GM19025 (cell line): ENCODE measurements at regions not wholly inside any gene's neighbourhood (a gene's known extent, or its start where the extent isn't known, plus 50 kb on each side); places are given as distances from the start of the nearest gene placed in this dataset.
"Not testable (repeated sequence)": the region's sequence is repeated elsewhere in the genome, so short reads cannot be mapped to it uniquely, and the experiment has no call there.

ENCODE experiments used
- ATAC-seq: cut with Tn5 transposase; IDR thresholded peaks from one replicate; pipeline ENCODE4 v1.9.1; 2021; ENCODE audit warnings: mild to moderate bottlenecking, low read depth, moderate library complexity; ENCODE audit not compliant: unreplicated experiment

DNA sequence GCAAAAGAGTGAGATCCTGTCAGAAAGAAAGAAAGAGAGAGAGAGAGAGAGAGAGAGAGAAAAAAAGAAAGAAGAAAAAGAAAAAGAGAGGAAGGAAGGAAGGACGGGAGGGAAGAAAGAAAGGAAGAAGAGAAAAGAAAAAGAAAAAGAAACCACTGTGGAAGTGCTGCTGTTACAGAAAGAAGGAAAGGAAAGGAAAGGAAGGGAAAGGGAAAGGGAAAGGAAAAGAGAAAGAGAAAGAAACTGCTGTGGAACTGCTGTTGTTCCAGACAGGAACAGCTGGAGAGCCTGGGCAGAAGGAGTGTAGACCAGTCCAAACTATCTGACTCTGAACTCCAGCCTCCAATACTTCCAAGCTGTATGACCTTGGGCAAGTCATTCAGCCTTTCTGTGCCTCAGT is 220.7 kb upstream of the WWC1 start:
- ATAC-seq, result no peak

DNA sequence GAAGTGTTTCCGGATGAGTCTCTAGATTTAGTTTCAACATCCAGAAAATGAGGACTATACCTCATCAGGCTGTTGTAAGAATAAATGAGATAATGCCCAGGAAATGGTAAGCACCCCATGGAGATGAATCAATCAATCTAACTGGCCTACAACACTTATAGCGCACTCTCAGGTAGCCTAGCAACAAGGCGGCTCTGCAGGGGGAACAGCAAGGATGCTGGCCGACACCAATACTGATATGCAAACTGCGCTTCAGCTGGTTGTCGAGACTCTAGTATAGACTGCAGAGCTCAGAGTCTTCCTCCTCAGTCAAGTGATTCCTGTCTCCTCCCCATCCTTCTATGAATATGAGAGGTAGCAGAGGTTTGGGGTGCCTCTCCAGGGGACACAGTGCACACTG is 218.8 kb upstream of the WWC1 start:
- ATAC-seq, result no peak

DNA sequence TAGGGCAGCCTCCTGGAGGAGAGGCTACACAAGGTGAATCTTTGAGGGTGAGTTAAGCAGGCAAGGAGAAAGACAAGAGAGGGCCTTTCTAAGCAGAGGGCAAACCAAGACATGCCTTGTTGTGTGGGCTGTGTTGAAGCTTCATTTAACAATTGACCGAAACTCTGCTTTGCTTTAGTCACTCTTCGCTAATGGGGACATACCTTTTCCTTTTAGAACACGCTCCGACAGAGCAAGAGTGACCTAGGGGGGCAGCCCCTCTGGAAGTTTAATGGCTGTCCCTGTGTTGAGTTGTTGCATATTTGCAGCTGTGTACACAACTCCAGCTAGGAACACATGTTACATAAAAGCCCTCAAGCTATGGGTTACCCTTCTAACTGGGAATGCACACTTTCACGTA is 218.1 kb upstream of the WWC1 start:
- ATAC-seq, result no peak

DNA sequence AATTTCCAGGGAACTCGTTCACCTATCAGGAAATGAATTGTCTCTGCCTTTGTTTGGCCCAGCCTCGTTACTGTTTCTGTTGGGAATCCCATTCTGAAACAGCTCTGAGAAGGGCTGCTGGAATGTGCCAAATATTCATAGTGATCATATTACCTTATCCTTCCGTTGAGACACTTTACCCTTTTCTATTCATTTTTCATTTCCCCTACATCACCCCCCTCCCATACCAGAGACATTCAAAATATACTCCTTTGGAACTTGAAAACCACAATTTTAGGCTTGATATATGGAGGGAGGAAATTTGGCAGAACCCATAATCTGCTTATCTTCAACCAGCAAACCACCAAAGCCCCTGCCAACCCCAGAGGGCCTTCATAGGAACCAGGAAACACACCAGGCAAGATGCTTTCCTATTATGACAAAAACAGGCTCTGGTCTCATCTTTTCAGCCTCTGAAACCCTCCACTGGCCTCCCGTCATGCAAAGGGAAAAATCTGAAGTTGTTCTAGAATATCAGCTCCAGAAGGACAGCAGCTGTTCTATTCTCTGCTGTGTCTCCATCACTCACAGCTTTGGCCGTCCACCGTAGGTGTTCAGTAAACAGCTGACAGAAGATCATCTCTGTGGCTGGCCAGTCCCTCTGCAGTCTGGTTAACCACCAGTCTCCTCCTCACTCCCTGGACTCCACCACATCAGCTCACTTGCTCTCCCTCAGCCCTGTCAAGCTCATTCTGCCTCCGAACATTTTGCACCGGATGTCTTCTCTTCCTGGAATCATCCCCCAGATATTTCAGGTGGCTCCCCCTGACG is 217.2 kb upstream of the WWC1 start:
- ATAC-seq, result no peak

DNA sequence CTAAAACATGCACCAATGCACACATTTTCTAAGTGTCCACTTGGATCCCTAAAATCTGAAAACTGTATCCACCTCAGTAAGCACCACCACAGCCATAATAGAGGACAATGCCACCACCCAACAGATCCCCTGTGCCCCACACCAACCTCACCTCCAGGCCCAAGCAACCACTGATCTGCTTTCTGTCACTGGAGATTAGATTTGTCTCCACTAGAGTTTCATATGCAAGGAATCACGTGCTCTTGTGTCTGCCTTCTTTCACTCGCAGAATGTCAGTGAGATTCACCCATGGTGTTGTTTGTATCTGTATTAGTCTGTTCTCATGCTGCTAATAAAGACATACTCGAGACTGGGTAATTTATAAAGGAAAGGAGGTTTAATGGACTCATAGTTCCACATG is 216.1 kb upstream of the WWC1 start:
- ATAC-seq, result no peak

DNA sequence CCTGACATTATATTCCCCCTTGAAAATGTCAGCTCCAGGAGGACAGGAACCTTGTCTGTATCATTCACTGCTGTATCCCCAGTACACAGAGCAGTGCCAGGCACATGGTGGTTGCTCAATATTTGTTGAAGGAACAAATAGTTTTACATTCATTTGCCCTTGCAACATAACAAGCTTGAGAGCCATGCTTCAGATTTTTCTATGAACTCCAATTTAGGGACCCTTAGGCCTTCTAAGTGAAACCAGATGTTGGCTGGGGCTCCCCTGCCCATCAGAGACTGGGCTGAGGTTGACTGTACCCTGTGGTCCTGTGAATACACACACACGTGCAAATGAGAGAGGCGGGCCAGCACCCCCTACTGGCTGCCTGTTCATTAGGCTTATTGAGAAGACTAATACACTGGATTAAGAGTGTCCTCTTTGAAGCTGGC is 214.9 kb upstream of the WWC1 start:
- no peak for ATAC-seq

DNA sequence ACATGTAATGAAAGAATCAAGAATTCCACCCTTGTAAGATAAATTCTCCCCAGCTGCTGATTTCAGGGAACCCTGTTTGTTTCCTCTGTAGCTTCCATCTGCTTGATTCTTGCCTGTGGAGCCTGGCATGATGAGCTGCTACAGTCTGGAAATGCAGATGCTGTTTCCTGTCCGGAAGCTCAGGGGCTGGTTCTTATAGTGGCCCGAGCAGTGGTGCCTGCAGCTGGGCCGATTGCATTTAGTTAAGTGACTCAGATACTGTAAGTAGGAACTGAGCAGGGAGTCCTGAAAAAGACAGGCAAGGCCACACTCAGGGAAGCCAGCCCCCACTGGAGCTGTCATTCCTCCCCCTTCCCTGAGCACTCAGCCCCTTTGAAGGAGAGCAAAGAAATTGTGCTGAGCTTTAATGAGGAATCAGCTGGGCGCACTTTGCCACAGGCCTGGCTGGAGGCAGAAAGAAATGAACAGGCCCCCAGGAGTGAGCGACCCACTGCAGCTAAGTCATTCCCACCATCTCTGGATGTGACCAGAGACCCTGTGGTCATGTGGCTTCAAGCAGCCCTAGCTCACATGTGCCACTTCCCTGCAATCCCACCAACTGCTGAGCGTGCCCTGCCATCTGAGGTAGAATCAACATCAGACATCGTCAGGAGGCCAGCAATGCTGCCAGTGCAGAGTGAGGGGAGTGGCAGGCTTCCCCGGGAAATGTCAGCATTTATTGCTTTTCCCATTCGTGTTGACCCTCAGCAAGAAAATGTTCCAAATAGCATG is 206.0 kb upstream of the WWC1 start:
- no peak for ATAC-seq

GRCh38 chr5:168086104-168086610 is 205.3 kb upstream of the WWC1 start:
- no peak for ATAC-seq

DNA sequence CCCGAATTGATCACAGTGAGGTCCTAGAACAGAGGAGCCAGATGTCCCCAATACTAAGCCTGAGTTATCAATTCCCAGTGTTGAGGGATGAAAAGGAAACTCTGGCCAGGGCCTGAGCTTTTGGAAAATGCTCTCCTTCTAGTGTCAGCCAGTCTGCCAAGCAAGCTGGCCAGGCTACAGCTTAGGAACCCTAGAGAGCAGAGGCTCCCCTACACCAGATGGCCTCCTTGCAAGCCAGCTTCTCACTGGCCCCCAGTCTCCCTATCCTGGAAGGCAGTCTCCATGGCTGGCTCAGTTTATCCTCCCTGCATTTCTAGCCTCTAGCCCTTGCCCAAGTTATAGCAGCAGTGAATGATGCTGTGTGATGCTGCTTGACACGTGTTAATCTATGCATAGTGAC is 204.7 kb upstream of the WWC1 start:
- no peak for ATAC-seq

DNA sequence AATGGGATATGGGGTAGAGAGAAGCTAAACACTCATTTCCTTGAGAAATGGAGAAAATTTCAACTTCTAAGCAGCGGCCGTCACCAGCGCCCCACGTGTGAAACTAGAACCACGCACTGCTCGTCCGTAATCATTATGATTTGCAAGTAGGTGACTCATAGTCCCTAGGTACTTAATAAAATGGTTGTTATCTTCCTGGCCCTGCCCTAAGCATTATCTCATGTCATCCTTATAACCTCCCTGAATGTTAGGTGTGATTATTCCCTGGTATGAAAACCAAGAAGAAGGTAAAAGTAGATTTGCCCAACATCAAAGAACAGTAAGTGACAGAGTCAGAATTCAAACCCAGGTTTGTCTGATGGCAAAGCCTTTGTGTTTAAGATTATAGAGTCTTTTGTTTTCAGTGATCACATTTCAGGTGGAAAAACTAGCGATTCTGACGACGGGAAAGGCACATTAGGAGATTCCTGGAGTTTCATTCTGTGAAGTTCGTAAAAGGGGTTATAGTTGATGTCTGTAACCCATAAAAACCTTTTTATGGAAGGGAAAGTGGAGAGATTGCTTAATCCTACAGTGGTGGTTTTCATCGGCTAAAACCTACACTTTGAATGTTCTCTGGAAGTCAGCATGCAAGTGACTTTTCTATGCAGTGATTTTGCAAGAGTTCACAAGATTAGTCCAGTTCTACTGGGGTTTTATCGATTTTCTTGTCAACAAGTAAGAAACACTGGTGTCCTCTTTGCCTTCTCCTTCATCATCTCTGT is 202.9 kb upstream of the WWC1 start:
- no peak for ATAC-seq

GRCh38 chr5:168089201-168089887 is 202.1 kb upstream of the WWC1 start:
- ATAC-seq, result no peak

DNA sequence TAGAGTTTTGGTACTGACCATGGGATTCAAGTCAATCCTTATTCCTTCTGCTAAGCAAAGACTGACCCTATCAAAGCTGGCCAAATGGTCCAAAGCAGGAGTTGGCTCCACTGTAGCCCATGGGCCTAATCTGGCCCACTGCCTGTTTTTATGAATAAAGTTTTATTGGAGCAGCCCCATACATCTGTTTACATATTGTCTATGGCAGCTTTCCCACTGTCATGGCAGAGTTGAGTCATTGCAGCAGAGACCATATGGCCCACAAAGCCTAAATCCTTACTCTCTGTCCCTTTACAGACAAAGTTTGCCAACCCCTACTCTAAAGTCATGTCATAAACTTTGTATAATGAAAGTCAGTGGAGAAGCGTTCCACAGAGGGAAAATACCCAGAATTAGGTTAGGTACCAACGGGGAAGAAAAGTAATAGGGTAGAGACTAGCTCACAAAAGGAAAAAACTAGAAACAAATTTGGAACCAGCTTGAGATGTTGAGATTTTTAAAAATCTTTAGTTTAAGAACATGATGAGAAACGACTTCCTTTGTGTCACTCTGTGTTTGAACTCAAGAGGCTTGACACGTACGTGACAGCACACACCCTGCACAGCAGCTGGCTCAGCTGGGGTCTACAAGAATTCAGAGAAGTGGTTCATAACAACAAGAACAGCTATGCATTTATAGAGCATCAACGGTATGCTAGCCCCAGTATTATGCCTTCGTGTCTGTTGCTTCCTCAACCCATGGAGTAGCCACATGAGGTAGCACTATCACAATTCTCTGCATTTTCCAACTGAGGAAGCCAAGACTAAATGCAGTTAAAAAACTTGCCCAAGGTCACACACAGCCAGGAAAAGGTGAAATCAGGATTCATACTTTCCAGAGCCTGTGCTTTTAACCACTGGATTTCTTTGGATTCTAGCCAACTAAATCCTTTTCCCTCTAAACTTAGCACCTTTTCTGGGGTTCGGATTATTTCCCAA is 198.9 kb upstream of the WWC1 start:
- ATAC-seq, result no peak

- no peak for ATAC-seq
Observed at GRCh38 chr5:168093200-168093910, 198.1 kb upstream of the WWC1 start.

DNA sequence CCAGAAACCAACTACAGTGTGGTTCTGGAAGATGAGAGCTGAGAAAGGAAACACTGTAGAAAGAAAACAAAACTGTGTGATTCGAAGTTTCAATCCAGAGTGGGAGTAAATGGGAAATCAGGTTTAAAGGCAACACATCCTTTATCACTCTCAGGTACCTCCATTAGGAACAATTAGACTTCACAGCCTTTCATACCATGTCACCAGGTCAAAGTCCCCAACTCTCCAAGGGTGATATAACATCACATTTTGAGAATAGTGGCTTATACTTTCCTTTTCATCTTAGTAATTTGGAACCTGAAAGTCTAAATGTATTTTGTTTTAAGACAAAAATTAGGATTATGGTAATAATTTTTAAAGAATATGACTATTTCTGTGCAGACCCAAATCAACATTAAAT is 194.9 kb upstream of the WWC1 start:
- no peak for ATAC-seq

GRCh38 chr5:168097876-168098653 is 193.4 kb upstream of the WWC1 start:
- no peak for ATAC-seq

DNA sequence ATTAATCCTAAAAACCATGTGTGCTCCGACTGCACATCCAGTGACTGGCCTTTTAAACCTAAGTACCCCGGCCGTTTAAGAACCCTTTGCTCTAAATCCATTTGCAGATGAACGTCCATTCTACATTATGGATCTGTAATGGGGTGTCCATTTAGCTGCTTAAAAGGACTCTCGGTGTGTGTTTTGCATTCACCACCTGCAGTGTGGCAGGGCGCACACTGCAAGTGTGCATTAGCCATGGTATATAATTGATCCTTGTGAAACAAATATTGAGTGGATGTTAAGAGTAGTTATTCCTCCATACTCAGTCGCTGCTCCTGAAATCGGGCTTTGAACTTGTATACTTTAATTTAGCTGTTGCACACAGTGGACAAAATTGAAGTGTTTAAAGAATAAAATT is 190.1 kb upstream of the WWC1 start:
- ATAC-seq, result no peak

DNA sequence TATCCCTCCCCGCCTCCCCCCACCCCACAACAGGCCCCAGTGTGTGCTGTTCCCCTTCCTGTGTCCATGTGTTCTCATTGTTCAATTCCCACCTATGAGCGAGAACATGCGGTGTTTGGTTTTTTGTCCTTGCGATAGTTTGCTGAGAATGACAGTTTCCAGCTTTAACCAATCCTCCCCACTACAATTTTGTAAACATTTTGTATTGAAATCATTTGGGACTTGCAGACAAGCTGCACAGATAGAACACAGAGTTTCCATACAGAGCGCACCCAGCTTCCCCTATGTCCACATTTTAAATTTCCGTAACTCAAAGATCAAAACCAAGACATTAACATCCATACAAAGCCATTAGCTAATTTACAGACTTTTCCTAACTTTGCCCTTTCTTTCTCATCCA is 188.4 kb upstream of the WWC1 start:
- not testable (repeated sequence) for ATAC-seq

DNA sequence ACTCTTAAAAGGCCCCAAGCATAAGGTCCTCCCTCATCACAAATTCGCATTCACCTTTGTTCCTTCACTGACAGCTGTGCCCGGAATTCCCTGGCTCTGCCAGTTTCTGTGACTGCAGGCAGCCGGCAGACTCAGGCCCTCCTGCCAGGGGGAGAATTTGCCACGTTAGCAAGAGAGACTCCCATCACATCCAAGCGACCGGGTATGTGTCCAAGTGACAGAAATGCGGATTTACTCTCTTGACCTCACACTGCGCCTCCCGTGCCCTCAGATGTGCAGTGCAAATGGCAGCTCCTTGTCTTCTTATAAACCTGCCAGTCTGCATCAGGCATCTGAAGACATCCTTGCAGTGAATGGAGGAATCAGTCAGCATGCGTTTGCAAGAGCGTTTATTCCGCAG is 187.1 kb upstream of the WWC1 start:
- ATAC-seq, result no peak
